Activated CD4-positive, alpha-beta T cell treated with anti-CD3 and anti-CD28 coated beads, Interleukin-2, Interleukin-6, amounts not matched to agents 100 ng/mL and 50 ng/mL, durations not matched to agents 16 hours and 8 hours (primary cell): ENCODE measurements at regions not wholly inside any gene's neighbourhood (a gene's known extent, or its start where the extent isn't known, plus 50 kb on each side); places are given as distances from the start of the nearest gene placed in this dataset.
"Not testable (repeated sequence)": the region's sequence is repeated elsewhere in the genome, so short reads cannot be mapped to it uniquely, and the experiment has no call there.

ENCODE experiments used
- DNase-seq: peaks from one replicate; pipeline ENCODE4 v3.0.0-alpha.2; 2020

DNA sequence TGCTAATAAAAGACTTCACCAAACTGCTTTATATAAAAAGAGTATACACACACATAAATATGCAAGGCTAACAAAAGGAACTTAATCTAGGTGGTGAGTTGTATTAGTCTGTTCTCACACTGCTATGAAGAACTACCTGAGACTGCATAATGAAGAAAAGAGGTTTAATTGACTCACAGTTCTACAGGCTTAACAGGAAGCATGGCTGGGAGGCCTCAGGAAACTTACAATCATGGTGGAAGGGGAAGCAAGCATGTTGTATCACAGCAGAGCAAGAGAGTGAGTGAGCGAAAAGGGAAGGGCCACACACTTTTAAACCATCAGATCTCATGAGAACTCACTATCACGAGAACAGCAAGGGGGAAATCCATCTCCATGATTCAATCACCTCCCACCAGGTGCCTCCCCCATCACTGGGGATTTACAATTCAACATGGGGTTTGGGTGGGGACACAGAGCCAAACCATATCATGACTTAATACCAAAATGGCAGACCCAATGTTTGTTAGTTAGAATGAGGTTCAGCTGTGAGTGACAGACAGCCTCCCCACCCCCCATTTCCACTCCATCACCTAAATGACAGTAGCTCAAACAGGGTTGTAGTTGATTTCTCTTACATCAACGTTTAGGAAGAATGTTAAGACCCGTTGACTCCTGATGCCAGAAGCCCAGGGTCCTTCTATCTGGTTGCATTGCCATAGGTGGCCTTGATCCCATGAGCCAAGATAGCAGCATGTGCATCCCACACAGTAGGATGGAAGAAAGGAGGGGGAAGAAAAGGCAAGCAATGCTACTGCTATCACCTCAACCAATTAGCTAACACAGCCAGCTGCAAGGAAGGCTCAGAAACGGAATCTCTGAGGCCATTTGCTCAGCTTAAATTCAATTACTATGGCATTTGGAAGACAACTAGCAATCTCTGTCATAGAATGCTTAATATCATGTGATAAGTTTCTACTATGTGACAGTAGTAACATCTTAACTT, 77.0 kb downstream of the CCDC71L start:
- DNase-seq = no peak

DNA sequence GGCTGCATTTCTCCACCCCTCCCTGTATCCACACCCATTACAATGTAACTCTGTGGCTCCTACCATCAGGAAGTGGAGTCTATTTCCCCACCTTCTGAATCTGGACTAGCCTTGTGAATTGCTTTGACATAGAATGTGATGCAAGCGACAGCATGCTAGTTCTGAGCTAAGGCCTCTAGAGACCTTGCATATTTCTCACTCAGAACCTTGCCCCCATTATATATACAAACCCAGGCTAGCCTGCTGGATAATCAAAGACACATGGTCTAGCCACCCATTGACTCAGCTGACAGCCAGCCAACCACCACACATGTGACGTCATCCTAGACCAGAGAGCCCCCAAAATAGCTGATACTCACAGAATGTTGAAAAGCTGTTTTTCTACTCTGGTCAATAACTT, 77.9 kb downstream of the CCDC71L start:
- no peak for DNase-seq

GRCh38 chr7:106582365-106582764, 78.6 kb downstream of the CCDC71L start:
- DNase-seq = no peak

DNA sequence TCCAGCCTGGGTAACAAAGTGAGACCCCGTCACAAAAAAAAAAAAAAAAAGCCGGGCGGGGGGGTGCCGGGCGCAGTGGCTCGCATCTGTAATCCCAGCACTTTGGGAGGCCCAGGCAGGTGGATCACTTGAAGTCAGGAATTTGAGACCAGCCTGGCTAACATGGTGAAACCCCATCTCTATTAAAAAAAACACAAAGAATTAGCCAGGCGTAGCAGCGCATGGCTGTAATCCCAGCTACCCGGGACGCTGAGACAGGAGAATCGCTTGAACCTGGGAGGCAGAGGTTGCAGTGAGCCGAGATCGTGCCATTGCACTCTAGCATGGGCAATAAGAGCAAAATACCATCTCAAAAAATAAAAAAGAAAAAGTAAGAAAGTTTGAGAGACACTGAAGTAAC, 81.9 kb downstream of the CCDC71L start:
- DNase-seq = not testable (repeated sequence)

DNA sequence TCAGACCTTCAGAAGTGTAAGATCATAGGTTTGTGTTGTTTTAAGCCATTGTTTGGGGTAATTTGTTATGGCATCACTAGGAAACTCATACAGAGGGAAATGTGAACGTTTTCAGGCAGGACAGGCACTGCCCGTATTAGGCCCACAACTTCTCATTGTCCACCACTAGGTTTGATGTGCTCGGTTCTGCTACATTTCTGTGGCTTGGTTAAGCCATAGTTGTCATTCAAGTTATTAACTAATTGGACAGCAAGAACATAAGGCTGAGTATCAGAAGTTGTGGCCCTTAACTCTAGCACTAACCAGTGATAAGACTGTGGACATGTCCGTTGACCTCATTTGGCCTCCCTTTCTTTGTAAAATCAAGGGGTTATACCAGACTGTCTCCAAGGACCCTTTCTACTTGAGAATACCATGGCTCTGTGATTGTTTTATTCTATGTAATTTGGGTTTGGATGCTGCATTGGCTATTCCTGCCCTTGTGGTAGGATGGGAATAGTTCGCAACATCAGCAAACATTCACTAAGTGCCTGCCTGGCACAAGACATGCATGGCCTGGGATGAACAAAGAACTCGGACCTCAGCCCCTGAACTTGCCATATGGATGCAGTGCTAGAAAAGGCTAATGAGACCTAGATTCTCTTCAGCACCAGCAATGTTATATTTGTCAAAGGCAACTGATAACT, 85.7 kb downstream of the CCDC71L start:
- no peak for DNase-seq

GRCh38 chr7:106573738-106574137, 87.2 kb downstream of the CCDC71L start:
- no peak for DNase-seq

DNA sequence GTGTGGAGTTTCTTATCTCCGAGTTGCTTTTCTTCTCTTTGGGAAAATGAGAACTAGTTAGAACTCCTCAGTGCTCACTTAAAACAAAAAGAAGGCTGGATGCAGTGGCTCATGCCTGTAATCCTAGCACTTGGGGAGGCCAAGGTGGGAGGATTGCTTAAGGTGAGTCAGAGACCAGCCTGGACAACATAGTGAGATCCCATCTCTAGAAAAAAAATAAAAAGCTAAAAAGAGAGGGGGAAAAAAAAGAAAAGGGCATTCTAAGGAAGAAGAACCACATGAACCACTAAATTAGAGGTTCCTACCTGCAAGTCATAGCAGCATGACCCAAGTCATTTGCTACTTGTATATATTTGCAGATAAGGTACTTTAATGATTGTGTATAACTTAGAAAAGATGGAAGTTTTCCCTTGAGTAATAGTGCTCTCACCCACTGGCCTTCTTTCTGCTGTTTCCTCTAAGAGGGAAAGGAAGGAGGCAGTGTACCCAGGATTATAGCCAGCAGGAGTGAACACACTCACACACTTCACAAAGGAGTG, 87.8 kb downstream of the CCDC71L start:
- DNase-seq = no peak

- DNase-seq = no peak
Measured at GRCh38 chr7:106572394-106573124, 88.4 kb downstream of the CCDC71L start.

GRCh38 chr7:106571563-106571962, 89.4 kb downstream of the CCDC71L start:
- DNase-seq = no peak

DNA sequence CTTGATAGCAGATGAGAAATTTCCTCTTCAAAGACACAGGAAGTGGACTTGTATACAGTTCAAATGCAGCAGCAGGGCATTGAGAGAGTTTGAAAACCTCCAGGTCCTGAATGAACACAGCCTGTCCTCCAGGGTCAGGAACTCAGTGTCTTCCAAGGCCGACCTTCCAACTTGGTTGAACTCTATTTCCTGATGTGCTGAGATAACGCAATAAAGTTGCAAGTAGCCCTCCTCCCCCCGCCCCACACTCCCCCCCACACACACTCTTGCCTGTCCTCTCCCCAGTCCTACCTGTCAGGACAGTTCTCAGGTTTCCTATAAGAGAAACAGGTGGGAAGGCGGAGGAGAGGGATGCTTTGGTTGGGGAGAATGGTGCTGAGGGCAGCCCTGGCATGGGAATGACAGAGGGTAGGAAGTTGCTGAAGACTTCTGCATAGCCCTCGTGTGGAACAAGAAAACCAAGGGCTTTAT, 90.0 kb downstream of the CCDC71L start:
- no peak for DNase-seq

DNA sequence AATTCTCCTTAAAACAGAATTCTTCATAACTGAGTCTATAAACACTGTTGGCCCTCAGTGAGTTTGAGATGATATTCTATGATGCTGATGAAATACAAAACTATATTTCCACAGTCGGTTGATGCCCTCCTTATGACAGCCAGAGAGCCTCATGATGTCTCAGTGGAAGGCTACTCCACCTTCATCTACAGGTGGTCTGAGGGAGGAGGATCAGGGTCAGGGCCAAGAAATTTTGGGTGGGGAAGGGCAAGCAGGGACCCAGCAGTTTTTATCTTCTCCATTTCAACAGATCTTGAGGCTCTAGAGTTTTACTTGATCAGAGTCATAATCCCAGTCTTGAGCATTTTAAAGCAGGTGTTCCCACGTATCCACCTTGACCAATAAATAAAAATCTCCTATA, 90.8 kb downstream of the CCDC71L start:
- no peak for DNase-seq

GRCh38 chr7:106569500-106569929, 91.4 kb downstream of the CCDC71L start:
- DNase-seq = no peak

DNA sequence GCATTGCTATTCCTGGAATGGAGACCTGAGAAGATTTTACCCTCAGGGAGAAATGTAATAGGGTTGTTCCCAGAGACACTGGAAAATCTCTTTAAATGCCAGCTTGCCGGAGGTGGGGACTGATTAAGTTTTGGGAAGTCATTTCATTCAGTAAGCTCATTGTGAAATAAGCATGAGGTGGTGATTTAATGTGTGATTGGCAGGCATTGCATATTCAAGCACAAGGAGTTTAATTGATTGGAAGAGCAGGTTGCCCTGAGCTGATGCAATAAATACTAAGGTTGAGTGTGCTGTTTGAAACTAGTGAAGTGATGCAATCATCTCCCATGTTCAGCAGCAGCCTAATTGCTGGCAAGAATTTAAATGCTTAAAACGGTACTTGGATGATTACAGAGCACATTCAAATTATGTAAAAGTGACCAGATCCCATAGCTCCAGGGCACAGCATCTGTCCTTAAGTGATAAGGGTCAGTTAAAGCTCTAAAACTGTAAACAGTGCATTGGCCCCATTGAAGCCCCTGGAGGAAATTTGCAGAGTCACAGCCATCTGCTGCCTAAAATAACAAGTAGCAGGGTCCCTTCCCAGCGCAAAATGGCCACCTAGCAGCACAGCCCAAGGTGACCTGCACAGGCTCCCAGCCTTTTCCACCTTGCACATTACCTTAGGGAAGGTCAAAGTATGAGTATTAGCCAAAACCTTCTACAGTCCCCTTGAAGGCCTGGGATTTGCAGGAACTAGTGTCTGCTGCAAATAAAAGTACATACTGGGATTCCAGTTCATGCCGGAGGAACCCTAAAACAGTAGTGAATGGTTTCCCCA, 92.1 kb downstream of the CCDC71L start:
- DNase-seq = peak; percentile 44

DNA sequence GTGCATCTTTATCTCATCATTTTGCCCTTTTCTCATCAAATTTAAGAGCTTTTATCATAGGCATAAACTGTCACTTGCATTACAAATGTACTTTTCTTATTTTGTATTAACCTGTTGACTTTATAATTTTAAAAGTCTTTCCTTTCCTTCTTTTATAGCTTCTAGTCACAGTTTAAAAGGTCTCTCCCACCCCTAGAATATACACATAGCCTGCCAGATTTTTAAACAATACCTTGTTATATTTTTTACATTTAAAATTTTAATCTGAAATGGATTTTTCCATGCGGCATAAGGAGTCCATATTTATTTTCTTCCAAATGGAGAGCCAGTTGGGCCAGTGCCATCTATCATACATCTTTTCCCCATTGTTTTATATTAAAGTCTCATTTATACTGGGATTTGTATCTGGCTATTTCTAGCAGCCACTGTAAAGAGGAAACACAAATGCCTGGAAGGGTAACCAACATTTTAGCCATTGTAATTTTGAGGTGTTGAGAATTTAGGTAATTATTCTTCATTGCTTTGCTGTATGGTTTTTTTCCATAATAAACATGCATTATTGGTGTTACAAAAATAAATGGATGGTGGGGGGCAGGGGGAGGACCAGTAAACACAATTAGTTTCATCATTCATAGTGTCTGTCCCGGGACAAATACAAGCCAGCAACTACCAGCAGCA, 92.8 kb downstream of the CCDC71L start:
- DNase-seq = no peak

- DNase-seq = not testable (repeated sequence)
Measured at GRCh38 chr7:106567204-106568001, 93.6 kb downstream of the CCDC71L start.

DNA sequence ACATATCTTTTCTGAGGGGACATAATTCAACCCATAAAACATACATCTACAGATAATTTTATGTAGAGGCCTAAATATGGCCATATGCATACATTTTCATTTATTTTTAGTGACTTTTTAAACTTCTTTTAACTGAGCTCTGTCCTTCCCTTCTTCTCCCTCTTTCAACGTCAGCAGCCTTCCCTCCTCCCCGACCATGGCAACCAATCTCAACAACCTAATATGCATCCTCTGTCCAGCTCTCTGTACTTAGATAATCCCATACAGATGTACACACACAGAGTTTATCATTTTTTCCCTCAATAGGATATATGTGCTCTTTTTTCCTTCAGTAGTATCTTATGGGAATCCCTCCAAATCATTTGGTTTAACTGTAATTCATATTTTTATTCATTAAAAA, 94.3 kb downstream of the CCDC71L start:
- DNase-seq = no peak

- no peak for DNase-seq
Measured at GRCh38 chr7:106566196-106566595, 94.8 kb downstream of the CCDC71L start.

DNA sequence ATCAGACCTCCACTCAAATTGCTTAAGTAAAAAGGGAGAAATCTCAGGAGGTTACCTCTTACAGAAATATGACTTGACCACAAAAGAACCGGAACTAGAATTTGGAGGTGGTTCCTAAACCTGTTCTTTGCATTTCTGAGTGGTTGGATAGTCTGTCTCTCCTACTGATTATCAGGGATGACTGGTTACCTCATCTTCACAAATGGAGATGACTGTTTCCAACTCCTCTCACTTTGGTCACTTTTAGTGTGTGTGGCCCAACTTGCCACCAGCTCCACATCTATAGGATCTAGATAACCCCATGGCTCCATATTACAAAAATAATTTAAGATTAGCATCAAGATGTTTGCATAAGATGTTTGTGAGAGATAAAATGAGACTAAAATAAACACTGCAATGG, 95.5 kb downstream of the CCDC71L start:
- DNase-seq = no peak

- DNase-seq = no peak
Measured at GRCh38 chr7:106563466-106564150, 97.3 kb downstream of the CCDC71L start.
